Effector memory CD4-positive, alpha-beta T cell (primary cell): ENCODE measurements at regions not wholly inside any gene's neighbourhood (a gene's known extent, or its start where the extent isn't known, plus 50 kb on each side); places are given as distances from the start of the nearest gene placed in this dataset.

ENCODE experiments used
- DNase-seq, 3 donors: peaks; one replicate each; pipeline ENCODE4 v3.0.0-alpha.2; 2020
- H3K27ac ChIP-seq: 2 replicates; pipeline ENCODE4 v1.7.0; 2013; ENCODE audit warnings: mild to moderate bottlenecking, low read length, moderate library complexity; ENCODE audit not compliant: insufficient read depth, poor library complexity, severe bottlenecking
- H3K27me3 ChIP-seq: replicated peaks from 2 replicates; pipeline ENCODE4 v1.7.0; 2013; ENCODE audit warnings: mild to moderate bottlenecking, low read length; ENCODE audit not compliant: insufficient read depth, control insufficient read depth, poor library complexity, severe bottlenecking
- H3K36me3 ChIP-seq: 2 replicates; pipeline ENCODE4 v1.7.0; 2013; ENCODE audit warnings: mild to moderate bottlenecking, low read length, moderate library complexity; ENCODE audit not compliant: control insufficient read depth, insufficient read depth
- H3K4me1 ChIP-seq: 2 replicates; pipeline ENCODE4 v1.7.0; 2013; ENCODE audit warnings: low read length, mild to moderate bottlenecking; ENCODE audit not compliant: control insufficient read depth, insufficient read depth, poor library complexity, severe bottlenecking
- H3K4me3 ChIP-seq: 2 replicates; pipeline ENCODE4 v1.7.0; 2013; ENCODE audit warnings: low read length, low read depth, mild to moderate bottlenecking; ENCODE audit not compliant: insufficient read depth, poor library complexity, severe bottlenecking
- H3K9me3 ChIP-seq: 2 replicates; pipeline ENCODE4 v1.7.0; 2013; ENCODE audit warnings: mild to moderate bottlenecking, low read length, moderate library complexity; ENCODE audit not compliant: control insufficient read depth

DNA sequence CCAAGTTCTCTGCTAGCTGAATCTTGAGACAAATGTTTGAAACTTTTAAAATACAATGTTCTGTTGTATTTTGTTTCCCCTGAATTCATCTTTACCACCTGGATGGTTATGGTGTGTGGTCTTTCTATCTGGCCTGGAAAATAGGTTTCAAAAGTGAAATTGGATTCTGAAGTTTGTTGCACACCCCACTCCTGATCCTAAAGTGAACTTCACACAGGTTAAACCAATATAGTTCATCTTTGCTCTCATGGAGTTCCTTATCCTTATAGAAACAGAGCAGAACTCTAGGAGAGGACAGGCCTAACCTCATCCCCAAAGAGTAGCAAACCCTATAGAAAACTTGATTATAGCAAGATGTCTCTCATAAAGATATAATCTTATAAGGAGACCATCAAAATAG lies 179.4 kb upstream of the BCL6 start:
- no peak overlapping the region for H3K4me3 ChIP-seq
- H3K27me3 ChIP-seq = no peaks in the 10 kb centered on the region
- H3K9me3 ChIP-seq = peaks cover 7% of the 10 kb centered on the region
- no peaks in the 10 kb centered on the region for H3K36me3 ChIP-seq
- DNase-seq = no peak
- H3K27ac ChIP-seq = no peak overlapping the region
- H3K4me1 ChIP-seq = peaks cover 3% of the 10 kb centered on the region

DNA sequence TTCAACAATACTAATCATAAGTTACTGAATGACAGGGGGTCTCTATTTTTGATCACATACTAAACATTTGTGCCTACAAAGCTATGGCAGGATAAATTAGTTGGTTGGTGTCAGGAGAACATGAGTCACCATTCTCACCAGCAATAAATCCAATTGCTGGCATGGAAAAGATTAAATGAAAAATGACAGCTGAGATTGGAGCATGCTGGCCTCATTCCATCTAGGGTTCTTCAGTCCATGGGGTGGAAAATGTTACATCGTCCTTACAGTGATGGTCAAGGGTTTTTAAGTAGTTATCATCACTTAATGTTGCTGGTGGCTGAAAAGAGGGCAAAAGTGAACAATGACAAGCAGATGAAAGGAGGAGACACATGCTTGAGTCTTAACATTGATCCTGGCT lies 180.1 kb upstream of the BCL6 start:
- Histone ChIP-seq H3K36me3 (no peaks in the 10 kb centered on the region), H3K27me3 (no peaks in the 10 kb centered on the region), H3K27ac (no peak overlapping the region), H3K9me3 (peaks cover 7% of the 10 kb centered on the region), H3K4me3 (no peak overlapping the region), H3K4me1 (no peaks in the 10 kb centered on the region)
- no peak for DNase-seq

DNA sequence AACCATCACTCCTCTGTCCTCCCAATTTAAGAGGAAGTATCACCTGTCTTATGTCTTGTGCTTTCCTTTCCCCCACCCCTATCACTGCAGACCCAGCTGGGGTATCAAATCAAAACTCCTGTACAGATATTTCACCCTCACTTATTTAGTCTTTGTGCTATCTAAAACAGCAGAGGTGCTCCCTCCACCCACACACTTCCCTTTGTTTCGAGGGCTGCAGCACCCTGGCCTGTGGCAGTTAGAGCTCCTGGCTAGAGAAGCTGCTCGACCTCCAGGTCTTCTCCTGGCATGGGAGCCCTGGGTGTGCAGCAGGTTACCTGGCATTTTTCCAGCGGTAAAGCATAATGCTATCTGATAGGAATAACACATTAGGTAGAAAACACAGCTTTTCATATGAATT lies 181.4 kb upstream of the BCL6 start:
- no peak overlapping the region for H3K27ac ChIP-seq
- no peaks in the 10 kb centered on the region for H3K36me3 ChIP-seq
- H3K27me3 ChIP-seq = no peaks in the 10 kb centered on the region
- peaks cover 7% of the 10 kb centered on the region for H3K9me3 ChIP-seq
- H3K4me3 ChIP-seq = no peak overlapping the region
- H3K4me1 ChIP-seq = no peaks in the 10 kb centered on the region
- DNase-seq = no peak

DNA sequence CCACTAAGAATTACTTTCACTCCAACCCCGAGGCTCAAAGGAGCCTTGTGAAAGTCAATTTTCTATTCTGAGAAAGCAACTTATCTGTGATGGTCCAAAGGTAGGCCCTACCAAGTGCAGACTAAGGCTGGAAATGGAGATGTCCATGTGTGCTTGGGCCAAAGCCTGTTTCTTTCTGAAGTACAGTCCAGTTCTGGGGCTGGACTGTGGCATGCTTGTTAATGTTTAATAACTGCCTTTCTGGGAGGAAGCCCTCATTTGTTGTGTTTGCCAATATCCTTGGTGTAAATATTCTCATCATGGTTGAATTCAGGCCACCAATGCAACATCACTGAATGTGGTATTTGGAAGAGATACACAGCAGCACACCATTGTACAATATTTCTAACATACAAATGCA lies 182.3 kb upstream of the BCL6 start:
- Histone ChIP-seq H3K4me1 (no peaks in the 10 kb centered on the region), H3K36me3 (no peaks in the 10 kb centered on the region), H3K27ac (no peak overlapping the region), H3K27me3 (no peaks in the 10 kb centered on the region), H3K9me3 (peaks cover 7% of the 10 kb centered on the region), H3K4me3 (no peak overlapping the region)
- no peak for DNase-seq

DNA sequence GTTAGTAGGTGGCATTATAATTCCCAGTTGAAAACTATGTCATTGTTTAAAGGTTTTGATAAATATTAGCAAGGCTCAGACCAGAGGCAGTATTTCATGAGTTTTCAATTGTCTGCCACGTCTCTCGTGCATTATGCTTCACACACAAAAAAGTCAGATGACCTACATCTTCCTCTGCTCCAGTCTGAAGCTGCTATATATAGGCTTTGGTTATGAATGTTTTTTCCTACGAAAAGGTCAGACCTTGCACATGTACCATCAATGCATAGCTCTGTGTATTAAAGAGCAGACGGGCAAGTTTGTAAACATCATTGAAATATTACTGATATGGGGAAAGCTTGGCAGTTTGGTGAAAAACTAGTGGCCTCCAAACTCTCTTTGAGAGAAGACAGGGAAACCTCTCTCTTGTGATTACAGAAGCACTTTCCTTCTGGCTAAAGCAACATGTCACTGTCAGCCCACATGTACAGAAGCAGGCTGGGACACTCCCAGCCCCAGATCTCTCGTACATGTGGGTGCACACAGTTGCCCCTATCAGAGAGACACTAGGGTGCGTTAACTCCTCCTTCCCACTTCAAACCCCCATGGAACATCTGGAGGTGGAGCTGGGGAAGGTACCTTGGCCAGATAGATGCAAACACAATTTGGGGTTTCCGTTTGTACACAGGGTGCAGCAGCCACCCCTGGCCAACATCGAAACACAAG lies 184.0 kb upstream of the BCL6 start:
- H3K36me3 ChIP-seq = no peaks in the 10 kb centered on the region
- DNase-seq = no peak
- peaks cover 7% of the 10 kb centered on the region for H3K9me3 ChIP-seq
- no peaks in the 10 kb centered on the region for H3K4me1 ChIP-seq
- H3K4me3 ChIP-seq = no peak overlapping the region
- H3K27ac ChIP-seq = no peak overlapping the region
- H3K27me3 ChIP-seq = no peaks in the 10 kb centered on the region

DNA sequence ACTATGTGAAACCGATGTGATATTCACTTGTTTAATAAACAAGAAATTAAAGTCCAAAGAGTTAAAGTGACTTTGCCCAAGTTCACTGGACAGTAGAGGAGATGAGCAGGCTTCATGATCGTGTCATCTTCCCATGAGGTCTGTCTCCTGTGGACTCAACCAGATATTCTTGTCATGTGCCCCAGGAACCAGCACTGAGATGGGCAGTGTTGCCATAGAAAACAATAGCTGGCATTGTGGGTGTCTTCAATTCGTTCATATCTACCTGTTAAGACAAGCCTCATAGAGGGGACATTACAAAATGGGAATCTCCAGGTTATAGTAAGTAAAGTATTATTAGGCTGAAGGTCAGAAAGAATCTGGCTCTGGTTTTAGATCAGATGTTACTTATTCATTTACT lies 184.8 kb upstream of the BCL6 start:
- Histone ChIP-seq H3K4me1 (peaks cover 3% of the 10 kb centered on the region), H3K36me3 (no peaks in the 10 kb centered on the region), H3K27me3 (no peaks in the 10 kb centered on the region), H3K27ac (no peak overlapping the region), H3K9me3 (peaks cover under 1% of the 10 kb centered on the region), H3K4me3 (no peak overlapping the region)
- no peak for DNase-seq

DNA sequence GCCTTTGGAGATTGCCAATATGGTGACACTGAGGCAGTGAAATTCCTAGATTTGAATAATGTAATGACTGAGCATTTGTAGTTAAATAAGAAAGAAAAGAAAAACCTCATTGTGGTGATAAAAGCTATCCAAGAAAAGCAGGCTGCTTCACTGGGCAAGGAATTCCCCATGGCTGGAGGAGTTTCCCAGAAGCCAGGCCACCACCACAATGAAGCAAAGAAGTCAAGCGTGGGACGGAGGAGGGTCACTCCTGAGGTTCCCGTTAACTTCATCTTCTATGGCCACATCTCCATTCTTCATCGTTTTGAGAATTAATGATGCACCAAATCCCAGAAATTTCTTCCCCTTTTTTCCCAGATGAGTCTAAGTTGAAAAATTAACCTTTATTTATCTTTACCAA lies 185.8 kb upstream of the BCL6 start:
- Histone ChIP-seq H3K4me3 (no peak overlapping the region), H3K4me1 (peaks cover 10% of the 10 kb centered on the region), H3K9me3 (no peaks in the 10 kb centered on the region), H3K36me3 (no peaks in the 10 kb centered on the region), H3K27me3 (no peaks in the 10 kb centered on the region), H3K27ac (no peak overlapping the region)
- DNase-seq = no peak

DNA sequence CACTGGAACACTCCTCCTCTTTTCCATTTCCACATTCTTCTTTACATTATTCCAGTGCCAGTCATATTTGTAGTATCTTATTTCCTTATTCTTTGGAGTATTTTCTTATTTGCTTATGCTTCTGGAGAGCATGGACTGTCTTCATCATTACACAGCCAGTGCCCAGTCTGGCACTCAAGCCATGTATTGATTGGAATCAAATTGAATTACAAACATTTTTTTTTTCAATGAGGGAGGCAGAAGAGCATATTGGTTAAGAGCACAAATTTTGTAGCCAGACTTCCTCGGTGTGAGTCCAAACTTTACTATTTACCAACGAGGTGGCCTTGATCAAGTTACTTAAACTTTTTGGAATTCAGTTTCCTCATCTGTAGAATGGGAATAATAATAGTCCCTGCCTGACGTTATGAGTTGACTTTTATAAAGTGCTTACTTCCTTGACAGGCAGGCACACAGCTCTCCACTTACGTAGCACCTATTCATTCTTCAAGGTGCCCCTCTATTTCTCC lies 186.6 kb upstream of the BCL6 start:
- H3K4me1 ChIP-seq = peaks cover 10% of the 10 kb centered on the region
- no peaks in the 10 kb centered on the region for H3K27me3 ChIP-seq
- no peak overlapping the region for H3K4me3 ChIP-seq
- no peak for DNase-seq
- H3K9me3 ChIP-seq = no peaks in the 10 kb centered on the region
- no peaks in the 10 kb centered on the region for H3K36me3 ChIP-seq
- H3K27ac ChIP-seq = no peak overlapping the region

DNA sequence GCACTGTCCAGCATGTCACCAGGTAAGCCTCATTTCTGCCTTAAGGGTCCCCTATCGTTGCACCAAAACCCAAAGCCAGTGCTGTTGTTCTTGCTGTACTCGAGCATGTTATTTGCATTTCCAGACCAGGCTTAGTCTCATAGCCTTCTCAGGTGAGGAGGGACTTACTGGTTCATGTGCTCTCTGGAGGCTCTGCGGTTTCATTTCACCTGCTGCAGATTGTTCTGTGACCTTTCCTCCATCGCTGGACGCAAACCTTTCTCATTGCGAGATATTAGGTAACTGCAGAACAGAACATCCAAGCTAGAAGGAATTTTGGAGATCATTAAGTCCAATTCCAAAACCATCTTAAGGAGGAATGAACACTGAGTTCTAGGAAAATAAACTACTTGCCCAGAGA lies 187.3 kb upstream of the BCL6 start:
- H3K36me3 ChIP-seq = no peaks in the 10 kb centered on the region
- H3K27ac ChIP-seq = no peak overlapping the region
- H3K9me3 ChIP-seq = no peaks in the 10 kb centered on the region
- H3K27me3 ChIP-seq = no peaks in the 10 kb centered on the region
- no peak overlapping the region for H3K4me3 ChIP-seq
- H3K4me1 ChIP-seq = peaks cover 10% of the 10 kb centered on the region
- DNase-seq = no peak

DNA sequence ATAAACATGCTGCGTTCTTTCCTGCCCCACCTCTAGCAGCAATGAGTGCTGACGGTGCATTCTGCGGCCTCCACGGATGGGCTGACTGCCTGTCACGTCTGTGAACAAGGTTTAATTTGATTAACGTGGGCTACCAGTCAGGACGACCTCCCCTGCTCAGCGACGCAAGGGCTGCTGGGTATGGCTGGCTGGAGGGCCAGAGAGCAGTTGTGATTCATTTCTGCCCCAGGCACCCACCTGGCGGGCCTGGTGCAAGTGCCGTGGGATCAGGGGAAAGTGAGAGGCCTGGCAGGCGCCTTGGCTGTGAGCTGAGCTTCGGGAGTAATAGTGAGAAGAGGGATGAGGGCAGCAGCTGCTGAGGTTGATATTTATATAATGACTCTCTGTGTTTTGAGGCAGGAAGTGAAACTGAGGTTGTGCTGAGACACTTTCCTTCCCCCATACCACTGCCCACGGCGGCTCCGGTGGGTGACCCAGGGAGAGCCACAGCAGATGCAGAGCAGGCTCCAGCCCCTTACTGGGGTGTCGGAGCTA lies 190.4 kb upstream of the BCL6 start:
- Histone ChIP-seq H3K9me3 (no peaks in the 10 kb centered on the region), H3K4me1 (peaks cover 10% of the 10 kb centered on the region), H3K27ac (no peak overlapping the region), H3K36me3 (no peaks in the 10 kb centered on the region), H3K27me3 (no peaks in the 10 kb centered on the region), H3K4me3 (peak overlapping the region; percentile 14)
- DNase-seq = no peak
